Bone marrow (tissue), 2 donors: ENCODE measurements at regions not wholly inside any gene's neighbourhood (a gene's known extent, or its start where the extent isn't known, plus 50 kb on each side); places are given as distances from the start of the nearest gene placed in this dataset.
"Not testable (repeated sequence)": the region's sequence is repeated elsewhere in the genome, so short reads cannot be mapped to it uniquely, and the experiment has no call there.

Experiments used
- DNase-seq, 2 donors: peaks; one replicate each; lab custom pipeline; 2025; lab: John Stamatoyannopoulos, UW

DNA sequence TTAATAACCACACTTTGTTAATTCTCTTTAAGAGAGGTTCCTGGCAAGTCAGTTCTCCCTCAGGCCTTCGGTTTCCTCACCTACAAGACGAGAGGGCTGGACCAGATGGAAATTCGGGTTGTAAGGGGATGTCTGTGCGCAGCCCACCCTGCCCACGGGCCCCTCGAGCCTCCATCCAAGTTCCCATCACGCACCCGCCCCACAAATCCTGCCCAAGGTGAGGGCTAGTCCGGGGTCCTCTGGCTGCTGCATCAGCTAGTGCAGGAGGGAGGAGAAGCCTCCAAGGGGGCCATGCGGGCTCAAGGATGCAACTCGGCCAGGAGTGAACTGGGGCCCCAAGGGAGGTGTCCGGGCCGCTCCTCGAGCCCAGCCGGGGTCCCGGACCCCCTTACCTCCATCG is 169.6 kb upstream of the TP53TG3 start:
- not testable (repeated sequence) for DNase-seq

DNA sequence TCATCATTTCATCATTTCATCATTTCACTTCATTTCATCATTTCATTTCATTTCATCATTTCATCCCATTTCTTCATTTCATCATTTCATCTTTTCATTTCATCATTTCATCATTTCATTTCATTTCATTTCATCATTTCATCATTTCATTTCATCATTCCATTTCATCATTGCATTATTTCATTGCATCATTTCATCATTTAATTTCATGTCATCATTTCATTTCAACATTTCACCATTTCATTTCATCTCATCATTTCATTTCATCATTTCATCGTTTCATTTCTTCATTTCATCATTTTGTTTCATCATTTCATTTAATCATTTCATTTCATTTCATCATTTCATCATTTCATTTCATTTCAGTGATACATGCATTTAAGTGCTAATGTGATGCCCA is 166.9 kb upstream of the TP53TG3 start:
- not testable (repeated sequence) for DNase-seq

DNA sequence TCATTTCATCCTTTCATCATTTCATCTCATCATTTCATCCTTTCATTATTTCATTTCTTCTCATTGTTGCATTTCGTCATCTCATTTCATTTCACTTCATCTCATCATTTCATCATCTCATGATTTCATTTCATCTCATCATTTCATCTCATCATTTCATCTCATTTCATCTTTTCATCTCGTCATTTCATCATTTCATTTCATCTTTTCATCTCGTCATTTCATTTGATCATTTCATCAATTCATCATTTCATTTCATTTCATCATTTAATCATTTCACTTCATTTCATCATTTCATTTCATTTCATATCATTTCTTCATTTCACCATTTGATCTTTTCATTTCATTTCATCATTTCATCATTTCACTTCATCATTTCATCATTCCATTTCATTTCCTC is 131.3 kb upstream of the TP53TG3 start:
- not testable (repeated sequence) for DNase-seq

DNA sequence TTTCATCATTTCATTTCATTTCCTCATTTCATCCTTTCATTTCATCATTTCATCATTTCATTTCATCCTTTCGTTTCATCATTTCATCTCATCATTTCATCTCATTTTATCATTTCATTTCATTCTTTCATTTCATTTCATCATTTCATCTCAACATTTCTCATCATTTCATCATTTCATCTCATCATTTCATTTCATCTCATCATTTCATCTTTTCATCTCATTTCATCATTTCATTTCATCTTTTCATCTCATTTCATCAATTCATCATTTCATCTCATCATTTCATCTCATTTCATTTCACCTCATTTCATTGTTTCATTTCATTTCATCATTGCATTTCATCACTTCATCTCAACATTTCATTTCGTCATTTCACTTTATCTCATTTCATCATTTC is 129.7 kb upstream of the TP53TG3 start:
- not testable (repeated sequence) for DNase-seq
